ENCODE measurements at regions not wholly inside any gene's neighbourhood (a gene's known extent, or its start where the extent isn't known, plus 50 kb on each side); places are given as distances from the start of the nearest gene placed in this dataset.
A peak's percentile ranks its signal among the peaks of the same experiment; 100 is the strongest.

DNA sequence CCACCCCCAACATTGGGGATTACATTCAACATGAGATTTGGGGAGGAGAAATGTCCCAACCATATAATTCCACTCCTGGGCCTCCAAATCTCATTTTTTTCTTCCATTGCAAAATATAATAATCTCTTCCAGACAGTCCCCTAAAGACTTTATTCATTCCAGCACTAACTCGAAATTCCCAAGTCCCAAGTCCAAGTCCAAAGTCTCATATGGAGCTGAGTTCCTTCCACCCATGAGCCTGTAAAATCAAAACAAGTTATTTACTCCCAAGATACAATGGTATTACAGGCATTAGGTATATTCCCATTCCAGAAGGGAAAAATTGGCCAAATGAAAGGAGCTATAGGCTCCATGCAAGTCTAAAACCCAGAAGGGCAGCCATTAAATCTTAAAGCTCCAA lies 56.7 kb downstream of the P2RY1 start:
- TF ChIP-seq, protein P1, sequence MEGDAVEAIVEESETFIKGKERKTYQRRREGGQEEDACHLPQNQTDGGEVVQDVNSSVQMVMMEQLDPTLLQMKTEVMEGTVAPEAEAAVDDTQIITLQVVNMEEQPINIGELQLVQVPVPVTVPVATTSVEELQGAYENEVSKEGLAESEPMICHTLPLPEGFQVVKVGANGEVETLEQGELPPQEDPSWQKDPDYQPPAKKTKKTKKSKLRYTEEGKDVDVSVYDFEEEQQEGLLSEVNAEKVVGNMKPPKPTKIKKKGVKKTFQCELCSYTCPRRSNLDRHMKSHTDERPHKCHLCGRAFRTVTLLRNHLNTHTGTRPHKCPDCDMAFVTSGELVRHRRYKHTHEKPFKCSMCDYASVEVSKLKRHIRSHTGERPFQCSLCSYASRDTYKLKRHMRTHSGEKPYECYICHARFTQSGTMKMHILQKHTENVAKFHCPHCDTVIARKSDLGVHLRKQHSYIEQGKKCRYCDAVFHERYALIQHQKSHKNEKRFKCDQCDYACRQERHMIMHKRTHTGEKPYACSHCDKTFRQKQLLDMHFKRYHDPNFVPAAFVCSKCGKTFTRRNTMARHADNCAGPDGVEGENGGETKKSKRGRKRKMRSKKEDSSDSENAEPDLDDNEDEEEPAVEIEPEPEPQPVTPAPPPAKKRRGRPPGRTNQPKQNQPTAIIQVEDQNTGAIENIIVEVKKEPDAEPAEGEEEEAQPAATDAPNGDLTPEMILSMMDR (IDR thresholded peaks at IDR 0.05; ENCODE audit: insufficient read depth, low read length, severe bottlenecking): no peak
- no peak for FAIRE-seq
- no peak for DNase-seq (ENCODE audit: low read depth)
- H3K36me3 ChIP-seq (ENCODE audit: control insufficient read depth, insufficient read depth, low read length): no peaks in the 10 kb centered on the region
- H3K4me3 ChIP-seq (ENCODE audit: low read depth, low read length): no peak overlapping the region
- H3K27me3 ChIP-seq (ENCODE audit: control insufficient read depth, insufficient read depth, low read length): no peaks in the 10 kb centered on the region

DNA sequence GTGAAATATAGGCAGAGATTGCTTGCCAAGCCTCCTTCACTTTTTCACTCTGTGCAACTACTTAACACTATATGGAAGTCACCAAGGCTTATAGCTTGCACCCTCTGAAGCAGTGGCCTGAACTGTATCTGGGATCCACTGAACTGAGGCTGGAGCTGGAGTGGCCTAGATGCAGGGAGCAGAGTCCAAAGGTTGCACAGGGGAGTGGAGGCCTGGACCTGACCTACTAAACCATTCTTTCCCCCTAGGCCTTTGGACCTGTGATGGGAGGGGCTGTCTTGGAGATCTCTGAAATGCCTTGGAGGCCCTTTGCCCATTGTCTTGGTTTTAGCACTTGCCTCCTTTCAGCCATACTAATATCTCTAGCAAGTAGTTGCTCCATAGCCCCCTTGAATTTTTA lies 57.5 kb downstream of the P2RY1 start:
- TF ChIP-seq, protein P1 (IDR thresholded peaks at IDR 0.05; ENCODE audit: insufficient read depth, low read length, severe bottlenecking): no peak
- no peak overlapping the region for H3K4me3 ChIP-seq (ENCODE audit: low read depth, low read length)
- H3K27me3 ChIP-seq (ENCODE audit: control insufficient read depth, insufficient read depth, low read length): no peaks in the 10 kb centered on the region
- no peaks in the 10 kb centered on the region for H3K36me3 ChIP-seq (ENCODE audit: control insufficient read depth, insufficient read depth, low read length)
- DNase-seq (ENCODE audit: low read depth) (no peak), FAIRE-seq (no peak)

DNA sequence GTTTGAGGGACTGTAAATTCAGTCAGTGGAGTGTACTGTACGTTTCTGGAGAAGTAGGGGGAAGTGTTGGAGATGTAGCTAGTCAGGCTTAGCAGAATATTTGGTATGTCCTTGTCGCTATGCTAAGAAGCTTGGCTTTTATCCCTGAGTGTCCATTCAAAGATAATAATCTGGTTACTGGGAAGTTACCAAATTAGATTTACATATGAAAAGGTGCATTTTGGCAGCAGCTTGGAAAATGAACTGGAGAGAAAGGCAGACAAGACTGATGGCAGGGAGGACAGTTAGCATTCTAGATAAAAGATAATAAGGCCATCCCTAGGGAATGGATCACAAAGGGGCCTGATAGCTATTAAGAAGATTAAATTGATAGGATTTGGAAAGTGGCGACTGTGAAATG lies 58.7 kb downstream of the P2RY1 start:
- TF ChIP-seq, protein P1 (IDR thresholded peaks at IDR 0.05; ENCODE audit: insufficient read depth, low read length, severe bottlenecking): no peak
- H3K4me3 ChIP-seq (ENCODE audit: low read depth, low read length): no peak overlapping the region
- DNase-seq (ENCODE audit: low read depth) (no peak), FAIRE-seq (no peak)
- no peaks in the 10 kb centered on the region for H3K27me3 ChIP-seq (ENCODE audit: control insufficient read depth, insufficient read depth, low read length)
- no peaks in the 10 kb centered on the region for H3K36me3 ChIP-seq (ENCODE audit: control insufficient read depth, insufficient read depth, low read length)

DNA sequence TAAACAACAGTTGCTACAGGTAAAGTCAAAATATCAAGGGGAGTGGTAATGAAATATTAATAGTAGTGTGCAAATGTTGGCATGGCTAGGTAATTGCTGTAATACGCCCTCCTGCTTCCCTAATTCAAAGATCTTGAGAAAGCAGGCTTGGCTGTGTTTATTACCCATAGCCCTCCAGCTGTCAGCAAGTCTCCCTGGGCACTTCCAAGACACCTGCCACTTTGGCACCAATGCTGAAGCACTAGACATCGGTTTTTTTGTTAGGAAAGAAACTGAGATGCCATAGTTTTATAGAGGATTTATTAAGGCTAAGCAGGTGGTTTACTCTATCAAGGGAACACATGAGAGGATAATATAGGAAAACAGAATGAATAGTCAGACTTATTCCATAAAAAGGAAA lies 64.4 kb downstream of the P2RY1 start:
- TF ChIP-seq, protein P1 (IDR thresholded peaks at IDR 0.05; ENCODE audit: insufficient read depth, low read length, severe bottlenecking): no peak
- FAIRE-seq (no peak), DNase-seq (ENCODE audit: low read depth) (no peak)
- Histone ChIP-seq H3K4me3 (ENCODE audit: low read depth, low read length) (no peak overlapping the region), H3K27me3 (ENCODE audit: control insufficient read depth, insufficient read depth, low read length) (no peaks in the 10 kb centered on the region), H3K36me3 (ENCODE audit: control insufficient read depth, insufficient read depth, low read length) (no peaks in the 10 kb centered on the region)

DNA sequence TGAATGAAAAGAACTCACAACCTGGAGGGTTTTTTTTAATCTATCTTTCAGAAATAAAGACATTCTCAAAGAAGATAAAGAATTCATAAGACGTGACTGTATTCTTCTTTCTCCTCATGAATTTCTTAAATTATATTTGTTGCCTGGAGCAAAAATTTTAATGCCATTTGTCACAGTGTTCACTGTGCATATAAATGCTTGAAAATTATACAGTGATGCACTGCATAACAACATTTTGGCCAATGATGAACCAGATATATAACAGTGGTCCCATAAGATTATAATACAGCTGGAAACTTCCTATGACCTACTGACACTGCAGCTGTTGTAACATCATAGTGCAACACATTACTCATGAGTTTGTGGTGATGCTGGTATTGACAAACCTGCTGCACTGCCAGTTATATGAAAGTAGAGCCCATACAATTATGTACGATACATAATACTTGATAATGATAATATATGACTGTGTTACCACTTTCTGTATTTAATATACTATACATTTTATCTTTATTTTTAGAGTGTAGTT lies 67.3 kb downstream of the P2RY1 start:
- no peak for FAIRE-seq

DNA sequence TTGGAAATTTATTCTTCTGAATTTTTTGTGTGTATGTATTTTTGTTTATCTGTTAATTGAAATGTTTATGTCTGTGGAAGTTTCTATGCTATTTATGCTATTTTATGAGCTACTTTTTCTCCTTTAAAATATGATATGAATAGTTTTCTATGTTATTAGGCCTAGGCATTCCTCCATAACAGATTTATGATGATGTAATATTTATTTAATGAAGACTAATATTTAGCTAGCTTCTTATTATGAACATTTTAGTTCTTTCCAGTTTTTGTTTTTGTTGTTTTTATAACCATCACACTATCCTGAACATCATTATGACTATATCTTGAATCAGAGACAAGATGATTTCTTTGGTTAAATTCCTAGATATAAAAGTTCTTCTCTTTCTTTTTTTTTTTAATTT lies 70.7 kb downstream of the P2RY1 start:
- TF ChIP-seq, protein P1 (IDR thresholded peaks at IDR 0.05; ENCODE audit: insufficient read depth, low read length, severe bottlenecking): no peak
- Histone ChIP-seq H3K36me3 (ENCODE audit: control insufficient read depth, insufficient read depth, low read length) (no peaks in the 10 kb centered on the region), H3K27me3 (ENCODE audit: control insufficient read depth, insufficient read depth, low read length) (no peaks in the 10 kb centered on the region), H3K4me3 (ENCODE audit: low read depth, low read length) (no peak overlapping the region)
- FAIRE-seq (no peak), DNase-seq (ENCODE audit: low read depth) (no peak)

More for the DNA sequence above, 67.3 kb downstream of the P2RY1 start:
- no peaks in the 10 kb centered on the region for H3K36me3 ChIP-seq (ENCODE audit: control insufficient read depth, insufficient read depth, low read length)
- peak; percentile 51 for DNase-seq (ENCODE audit: low read depth)
- no peak overlapping the region for H3K4me3 ChIP-seq (ENCODE audit: low read depth, low read length)
- TF ChIP-seq, protein P1 (IDR thresholded peaks at IDR 0.05; ENCODE audit: insufficient read depth, low read length, severe bottlenecking): no peak
- no peaks in the 10 kb centered on the region for H3K27me3 ChIP-seq (ENCODE audit: control insufficient read depth, insufficient read depth, low read length)

Data from bronchial epithelial cell (primary cell).